H9 (cell line): ENCODE measurements at regions not wholly inside any gene's neighbourhood (a gene's known extent, or its start where the extent isn't known, plus 50 kb on each side); places are given as distances from the start of the nearest gene placed in this dataset.

Experiments
- DNase-seq: peaks from one replicate; pipeline ENCODE4 v3.0.0-alpha.2; 2017
- H2AFZ ChIP-seq: one replicate; pipeline ENCODE4 v1.6.1; 2013; ENCODE audit warnings: mild to moderate bottlenecking, low read length, control low read depth, moderate library complexity
- H2AK5ac ChIP-seq: 2 replicates; pipeline ENCODE4 v1.6.1; 2013; ENCODE audit warnings: low read length, control low read depth, mixed read lengths; ENCODE audit not compliant: insufficient read length
- H2BK120ac ChIP-seq: one replicate; pipeline ENCODE4 v1.6.1; 2013; ENCODE audit warnings: low read depth, mild to moderate bottlenecking, low read length, control low read depth, inconsistent platforms; ENCODE audit not compliant: poor library complexity, severe bottlenecking
- H2BK12ac ChIP-seq: 2 replicates; pipeline ENCODE4 v1.6.1; 2013; ENCODE audit warnings: low read length, control low read depth, mixed read lengths, low read depth; ENCODE audit not compliant: insufficient read length
- H2BK15ac ChIP-seq: 2 replicates; pipeline ENCODE4 v1.6.1; 2013; ENCODE audit warnings: low read depth, low read length, control low read depth
- H2BK20ac ChIP-seq: one replicate; pipeline ENCODE4 v1.6.1; 2013; ENCODE audit warnings: low read depth, mild to moderate bottlenecking, low read length, control low read depth, inconsistent platforms; ENCODE audit not compliant: poor library complexity, severe bottlenecking
- H2BK5ac ChIP-seq: 2 replicates; pipeline ENCODE4 v1.6.1; 2013; ENCODE audit warnings: low read length, control low read depth, mixed read lengths; ENCODE audit not compliant: insufficient read length
- H3K14ac ChIP-seq: 2 replicates; pipeline ENCODE4 v1.6.1; 2013; ENCODE audit warnings: low read length, control low read depth; ENCODE audit not compliant: insufficient read depth
- H3K18ac ChIP-seq: 2 replicates; pipeline ENCODE4 v1.6.1; 2013; ENCODE audit warnings: low read depth, mild to moderate bottlenecking, mixed read lengths, low read length, control low read depth; ENCODE audit not compliant: insufficient read length
- H3K23ac ChIP-seq: 2 replicates; pipeline ENCODE4 v1.6.1; 2013; ENCODE audit warnings: low read length, control low read depth, mixed read lengths, low read depth; ENCODE audit not compliant: insufficient read length
- H3K23me2 ChIP-seq: 2 replicates; pipeline ENCODE4 v1.6.1; 2013; ENCODE audit warnings: low read depth, mild to moderate bottlenecking, mixed read lengths, low read length, control low read depth; ENCODE audit not compliant: insufficient read length, poor library complexity, severe bottlenecking
- H3K27ac ChIP-seq: 2 replicates; pipeline ENCODE4 v1.5.1; 2013; ENCODE audit warnings: low read length, control low read depth, mixed read lengths, low read depth; ENCODE audit not compliant: insufficient read length
- H3K27me3 ChIP-seq: 2 replicates; pipeline ENCODE4 v1.6.1; 2013; ENCODE audit warnings: low read length, control low read depth, inconsistent platforms; ENCODE audit not compliant: insufficient read depth
- H3K4ac ChIP-seq: 2 replicates; pipeline ENCODE4 v1.6.1; 2013; ENCODE audit warnings: low read depth, mild to moderate bottlenecking, control low read depth, inconsistent platforms, low read length, moderate library complexity
- H3K4me1 ChIP-seq: 2 replicates; pipeline ENCODE4 v1.6.1; 2013; ENCODE audit warnings: low read length, control low read depth, inconsistent platforms; ENCODE audit not compliant: insufficient read depth
- H3K4me2 ChIP-seq: 2 replicates; pipeline ENCODE4 v1.6.1; 2013; ENCODE audit warnings: low read length, control low read depth, mixed read lengths; ENCODE audit not compliant: insufficient read length, insufficient read depth
- H3K56ac ChIP-seq: 2 replicates; pipeline ENCODE4 v1.6.1; 2013; ENCODE audit warnings: low read depth, mild to moderate bottlenecking, mixed read lengths, low read length, control low read depth; ENCODE audit not compliant: insufficient read length
- H3K79me1 ChIP-seq: 2 replicates; pipeline ENCODE4 v1.6.1; 2013; ENCODE audit warnings: low read depth, mild to moderate bottlenecking, moderate library complexity, low read length, control low read depth, inconsistent platforms; ENCODE audit not compliant: insufficient read depth, poor library complexity, severe bottlenecking
- H3K79me2 ChIP-seq: 2 replicates; pipeline ENCODE4 v1.6.1; 2013; ENCODE audit warnings: low read length, control low read depth, inconsistent platforms; ENCODE audit not compliant: insufficient read depth
- H3K9ac ChIP-seq: 2 replicates; pipeline ENCODE4 v1.6.1; 2013; ENCODE audit warnings: low read length, control low read depth, mixed read lengths; ENCODE audit not compliant: insufficient read length; ENCODE audit errors: extremely low read depth
- H3K9me3 ChIP-seq: one replicate; pipeline ENCODE4 v1.6.1; 2013; ENCODE audit warnings: low read depth, low read length, inconsistent platforms; ENCODE audit not compliant: control insufficient read depth
- H3T11ph ChIP-seq: one replicate; pipeline ENCODE4 v1.6.1; 2013; ENCODE audit warnings: mild to moderate bottlenecking, low read length, control low read depth, inconsistent platforms
- H4K20me1 ChIP-seq: one replicate; pipeline ENCODE4 v1.6.1; 2013; ENCODE audit not compliant: control insufficient read depth, insufficient read length, insufficient read depth
- H4K5ac ChIP-seq: 2 replicates; pipeline ENCODE4 v1.6.1; 2013; ENCODE audit warnings: low read depth, mild to moderate bottlenecking, mixed read lengths, low read length, control low read depth; ENCODE audit not compliant: insufficient read length
- H4K8ac ChIP-seq: replicated peaks from 2 replicates; pipeline ENCODE4 v1.6.1; 2013; ENCODE audit warnings: low read length, control low read depth, mixed read lengths, low read depth; ENCODE audit not compliant: insufficient read length
- H4K91ac ChIP-seq: 2 replicates; pipeline ENCODE4 v1.6.1; 2013; ENCODE audit warnings: low read depth, mild to moderate bottlenecking, moderate library complexity, mixed read lengths, low read length, control low read depth; ENCODE audit not compliant: insufficient read length
- H3K27ac Mint-ChIP-seq, 3 experiments: 2 replicates in 2 of 3; 3 replicates in 1 of 3; pipeline ENCODE4 v1.8.0; 2020 to 2021; ENCODE audit warnings: mixed read lengths in 3 of 3, mild to moderate bottlenecking in 1 of 3, moderate library complexity in 1 of 3
- H3K27me3 Mint-ChIP-seq: 2 replicates; pipeline ENCODE4 v1.8.0; 2021; ENCODE audit warnings: low read depth, mild to moderate bottlenecking, moderate library complexity, mixed read lengths
- H3K36me3 Mint-ChIP-seq, 3 experiments: 2 replicates in 2 of 3; 3 replicates in 1 of 3; pipeline ENCODE4 v1.8.0; 2020 to 2021; ENCODE audit warnings: low read depth in 3 of 3, mixed read lengths in 3 of 3; ENCODE audit not compliant: insufficient read depth in 1 of 3
- H3K4me1 Mint-ChIP-seq, 2 experiments: 2 replicates each; pipeline ENCODE4 v1.8.0; 2020; ENCODE audit warnings: mixed read lengths in 2 of 2
- H3K4me3 Mint-ChIP-seq, 2 experiments: 2 replicates in 1 of 2; 3 replicates in 1 of 2; pipeline ENCODE4 v1.8.0; 2020 to 2021; ENCODE audit warnings: mild to moderate bottlenecking in 2 of 2, mixed read lengths in 2 of 2, moderate library complexity in 1 of 2
- H3K9me3 Mint-ChIP-seq, 2 experiments: 2 replicates in 1 of 2; 3 replicates in 1 of 2; pipeline ENCODE4 v1.8.0; 2020; ENCODE audit warnings: mild to moderate bottlenecking in 2 of 2, mixed read lengths in 2 of 2, moderate library complexity in 1 of 2
- CTCF ChIP-seq: fragments of 200-600 bp; sonication (generic); conservative IDR thresholded peaks from 3 replicates; pipeline ENCODE4 v1.8.0; 2021; ENCODE audit warnings: antibody characterized with exemption, mild to moderate bottlenecking
- WGBS: extraction: QIAGEN DNeasy Blood & Tissue Kit; methylation state at CpG from one replicate; pipeline ENCODE4 v1.1.7; 2013; ENCODE audit warnings: missing lambda C conversion rate, low lambda C conversion rate, mixed read lengths; ENCODE audit not compliant: insufficient read length; ENCODE audit errors: extremely low coverage; 5-methylcytosine and 5-hydroxymethylcytosine counted together

- Histone ChIP-seq H3K27me3 (no peaks in the 10 kb centered on the region), H4K8ac (no peak overlapping the region), H2BK120ac (no peak overlapping the region), H3K4me2 (no peak overlapping the region), H3K14ac (no peak overlapping the region), H4K20me1 (no peaks in the 10 kb centered on the region), H2BK12ac (no peak overlapping the region), H2AFZ (no peak overlapping the region), H3K56ac (no peak overlapping the region), H3K79me2 (no peaks in the 10 kb centered on the region), H2AK5ac (no peak overlapping the region), H4K5ac (no peak overlapping the region), H3K9ac (no peak overlapping the region), H3K79me1 (no peaks in the 10 kb centered on the region), H3K4ac (no peak overlapping the region), H3K23ac (no peak overlapping the region), H3K27ac (no peak overlapping the region), H2BK15ac (no peak overlapping the region), H3K23me2 (no peaks in the 10 kb centered on the region), H3K4me1 (no peaks in the 10 kb centered on the region), H2BK20ac (no peak overlapping the region), H2BK5ac (no peak overlapping the region), H3K9me3 (no peaks in the 10 kb centered on the region), H3K18ac (no peak overlapping the region), H4K91ac (no peak overlapping the region), H3T11ph (no peak overlapping the region)
- no peak for DNase-seq
- TF ChIP-seq CTCF = no peak
- no peak overlapping the region for H3K27ac Mint-ChIP-seq
- WGBS = no CpG with 5 or more reads among the region's 2 CpGs
- peaks cover 3 to 11% of the 10 kb centered on the region in 2 experiments for H3K9me3 Mint-ChIP-seq
- H3K4me1 Mint-ChIP-seq = peaks cover 2 to 3% of the 10 kb centered on the region in 2 experiments; a peak in 3 of 4 replicates
- H3K27me3 Mint-ChIP-seq = no peaks in the 10 kb centered on the region
- peaks cover 1 to 16% (median 3%) of the 10 kb centered on the region in 3 experiments; a peak in 3 of 7 replicates for H3K36me3 Mint-ChIP-seq
- H3K4me3 Mint-ChIP-seq = no peak overlapping the region
Observed at GRCh38 chr4:137852326-137852725, 320.0 kb upstream of the PCDH18 start.
